ENCODE measurements at regions not wholly inside any gene's neighbourhood (a gene's known extent, or its start where the extent isn't known, plus 50 kb on each side); places are given as distances from the start of the nearest gene placed in this dataset.
"Not testable (repeated sequence)": the region's sequence is repeated elsewhere in the genome, so short reads cannot be mapped to it uniquely, and the experiment has no call there.

- ATAC-seq (ENCODE audit: low read depth) = no peak
- Histone ChIP-seq H3K36me3 (replicated peaks in 1 of 2; ENCODE audit: control extremely low read depth in 1 of 2, control insufficient read depth in 1 of 2, extremely low read depth in 1 of 2, insufficient read depth in 2 of 2, low read length in 1 of 2) (no peaks in the 10 kb centered on the region), H3K4me2 (replicated peaks; ENCODE audit: low read depth, low read length, poor library complexity, severe bottlenecking) (no peak overlapping the region), H3K79me2 (ENCODE audit: control insufficient read depth, insufficient read depth, low read length) (no peaks in the 10 kb centered on the region), H3K27me3 (replicated peaks in 1 of 4; ENCODE audit: control extremely low read depth in 1 of 4, control insufficient read depth in 3 of 4, insufficient read depth in 4 of 4, low read length in 3 of 4) (no peaks in the 10 kb centered on the region), H3K4me1 (ENCODE audit: control insufficient read depth in 2 of 2, insufficient read depth in 2 of 2, low read length in 2 of 2) (no peaks in the 10 kb centered on the region), H2AFZ (ENCODE audit: insufficient read depth, low read depth, low read length, poor library complexity, severe bottlenecking) (no peak overlapping the region), H3K4me3 (ENCODE audit: control extremely low read depth in 1 of 5, extremely low read depth in 1 of 5, insufficient read depth in 1 of 5, low read depth in 2 of 5, low read length in 4 of 5) (no peak overlapping the region), H3K27ac (ENCODE audit: low read length in 2 of 2) (no peak overlapping the region), H3K9me3 (ENCODE audit: control extremely low read depth in 1 of 3, control insufficient read depth in 2 of 3, insufficient read depth in 1 of 3, low read length in 2 of 3) (no peaks in the 10 kb centered on the region), H4K20me1 (ENCODE audit: control insufficient read depth, insufficient read depth, low read length, poor library complexity, severe bottlenecking) (no peaks in the 10 kb centered on the region), H3K9ac (ENCODE audit: low read length) (no peak overlapping the region)
- intact Hi-C loops (cut with micrococcal nuclease) = no loop called here
- ChIA-PET POLR2A (no interaction called here), CTCF (interaction anchor here (1.2 kb wide), 1 partner anchor 95 kb away, joined by 3 read pairs; no protein-coding TSS in a partner anchor)
- peaks cover 9% of the 10 kb centered on the region for H3K4me1 Mint-ChIP-seq
- H3K4me3 Mint-ChIP-seq = no peak overlapping the region
- no peak overlapping the region for H3K27ac Mint-ChIP-seq
- H3K9me3 Mint-ChIP-seq (ENCODE audit: insufficient read depth) = no peaks in the 10 kb centered on the region
- TF ChIP-seq EZH2 (IDR thresholded peaks at IDR 0.05; ENCODE audit: borderline replicate concordance, insufficient read depth, low read depth, low read length, poor library complexity, severe bottlenecking) = no peak
- TF ChIP-seq CTCF (IDR thresholded peaks at IDR 0.05) = no peak
- H3K27me3 Mint-ChIP-seq = no peaks in the 10 kb centered on the region
- 27% methylated on average over 1 of the region's 3 CpGs for WGBS (ENCODE audit: insufficient coverage)
- no peak for DNase-seq
Observed at GRCh38 chr10:62498271-62498670, 124.1 kb downstream of the ZNF365 start.

- H3K9ac ChIP-seq (ENCODE audit: low read length); H3K9me3 ChIP-seq (ENCODE audit: control extremely low read depth in 1 of 3, control insufficient read depth in 2 of 3, insufficient read depth in 1 of 3, low read length in 2 of 3); H3K79me2 ChIP-seq (ENCODE audit: control insufficient read depth, insufficient read depth, low read length); ATAC-seq (ENCODE audit: low read depth); DNase-seq; H3K36me3 ChIP-seq (replicated peaks in 1 of 2; ENCODE audit: control extremely low read depth in 1 of 2, control insufficient read depth in 1 of 2, extremely low read depth in 1 of 2, insufficient read depth in 2 of 2, low read length in 1 of 2); H3K9me3 Mint-ChIP-seq (ENCODE audit: insufficient read depth); H3K4me1 ChIP-seq (ENCODE audit: control insufficient read depth in 2 of 2, insufficient read depth in 2 of 2, low read length in 2 of 2); H3K4me3 ChIP-seq (ENCODE audit: control extremely low read depth in 1 of 5, extremely low read depth in 1 of 5, insufficient read depth in 1 of 5, low read depth in 2 of 5, low read length in 4 of 5); H3K27me3 Mint-ChIP-seq; H3K27me3 ChIP-seq (replicated peaks in 1 of 4; ENCODE audit: control extremely low read depth in 1 of 4, control insufficient read depth in 3 of 4, insufficient read depth in 4 of 4, low read length in 3 of 4); H2AFZ ChIP-seq (ENCODE audit: insufficient read depth, low read depth, low read length, poor library complexity, severe bottlenecking); H4K20me1 ChIP-seq (ENCODE audit: control insufficient read depth, insufficient read depth, low read length, poor library complexity, severe bottlenecking); H3K27ac Mint-ChIP-seq; CTCF ChIA-PET; H3K27ac ChIP-seq (ENCODE audit: low read length in 2 of 2); H3K4me1 Mint-ChIP-seq; H3K4me2 ChIP-seq (replicated peaks; ENCODE audit: low read depth, low read length, poor library complexity, severe bottlenecking); intact Hi-C loops (cut with micrococcal nuclease); H3K4me3 Mint-ChIP-seq: not testable (repeated sequence)
- POLR2A ChIA-PET = interaction anchor here (0.7 kb wide), 1 partner anchor 810 kb away, joined by 3 read pairs; no protein-coding TSS in a partner anchor
- WGBS (ENCODE audit: insufficient coverage) = no CpG with 5 or more reads among the region's 5 CpGs
Observed at GRCh38 chr10:62500116-62500515, 125.9 kb downstream of the ZNF365 start.
